PC-9 (cell line): ENCODE measurements at regions not wholly inside any gene's neighbourhood (a gene's known extent, or its start where the extent isn't known, plus 50 kb on each side); places are given as distances from the start of the nearest gene placed in this dataset.
"Not testable (repeated sequence)": the region's sequence is repeated elsewhere in the genome, so short reads cannot be mapped to it uniquely, and the experiment has no call there.

ENCODE experiments used
- EZH2 ChIP-seq: fragments of 200-600 bp; sonication (generic); IDR thresholded peaks from 2 replicates; pipeline ENCODE4 v1.8.0; 2017; ENCODE audit warnings: antibody characterized with exemption, low read depth
- TF ChIP-seq, protein P1 (sequence below): fragments of 200-600 bp; sonication (generic); conservative IDR thresholded peaks from 2 replicates; pipeline ENCODE4 v1.6.1; 2017; ENCODE audit warnings: mixed run types, antibody characterized with exemption, mild to moderate bottlenecking, moderate library complexity

- TF ChIP-seq, protein P1, sequence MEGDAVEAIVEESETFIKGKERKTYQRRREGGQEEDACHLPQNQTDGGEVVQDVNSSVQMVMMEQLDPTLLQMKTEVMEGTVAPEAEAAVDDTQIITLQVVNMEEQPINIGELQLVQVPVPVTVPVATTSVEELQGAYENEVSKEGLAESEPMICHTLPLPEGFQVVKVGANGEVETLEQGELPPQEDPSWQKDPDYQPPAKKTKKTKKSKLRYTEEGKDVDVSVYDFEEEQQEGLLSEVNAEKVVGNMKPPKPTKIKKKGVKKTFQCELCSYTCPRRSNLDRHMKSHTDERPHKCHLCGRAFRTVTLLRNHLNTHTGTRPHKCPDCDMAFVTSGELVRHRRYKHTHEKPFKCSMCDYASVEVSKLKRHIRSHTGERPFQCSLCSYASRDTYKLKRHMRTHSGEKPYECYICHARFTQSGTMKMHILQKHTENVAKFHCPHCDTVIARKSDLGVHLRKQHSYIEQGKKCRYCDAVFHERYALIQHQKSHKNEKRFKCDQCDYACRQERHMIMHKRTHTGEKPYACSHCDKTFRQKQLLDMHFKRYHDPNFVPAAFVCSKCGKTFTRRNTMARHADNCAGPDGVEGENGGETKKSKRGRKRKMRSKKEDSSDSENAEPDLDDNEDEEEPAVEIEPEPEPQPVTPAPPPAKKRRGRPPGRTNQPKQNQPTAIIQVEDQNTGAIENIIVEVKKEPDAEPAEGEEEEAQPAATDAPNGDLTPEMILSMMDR = not testable (repeated sequence)
- not testable (repeated sequence) for TF ChIP-seq EZH2
These were observed 76.4 kb upstream of the AADAT start for GRCh38 chr4:170166193-170166592.
